Activated CD4-positive, alpha-beta memory T cell treated with anti-CD3 and anti-CD28 coated beads for 36 hours (primary cell): ENCODE measurements at regions not wholly inside any gene's neighbourhood (a gene's known extent, or its start where the extent isn't known, plus 50 kb on each side); places are given as distances from the start of the nearest gene placed in this dataset.

ENCODE experiments used
- CTCF ChIA-PET: fragments of 350-600 bp; sonication (Branson Sonifier 250); formaldehyde crosslinking; loops from one replicate; lab custom pipeline; 2021; ENCODE audit warnings: antibody characterized with exemption, inconsistent platforms; lab: Charles Lee
- POLR2A ChIA-PET: fragments of 350-600 bp; sonication (Branson Sonifier 250); formaldehyde crosslinking; loops from one replicate; lab custom pipeline; 2021; ENCODE audit warnings: antibody characterized with exemption; lab: Charles Lee
- DNase-seq: peaks from one replicate; pipeline ENCODE4 v3.0.0-alpha.2; 2020
- H3K27ac Mint-ChIP-seq: one replicate; pipeline ENCODE4 v1.8.0; 2021; ENCODE audit warnings: mixed read lengths
- H3K27me3 Mint-ChIP-seq: one replicate; pipeline ENCODE4 v1.8.0; 2021; ENCODE audit warnings: mixed read lengths
- H3K36me3 Mint-ChIP-seq: one replicate; pipeline ENCODE4 v1.8.0; 2021; ENCODE audit warnings: mixed read lengths
- H3K4me1 Mint-ChIP-seq: one replicate; pipeline ENCODE4 v1.8.0; 2021; ENCODE audit warnings: low read depth, mixed read lengths
- H3K4me3 Mint-ChIP-seq: one replicate; pipeline ENCODE4 v1.8.0; 2021; ENCODE audit warnings: mild to moderate bottlenecking, mixed read lengths
- H3K9me3 Mint-ChIP-seq: one replicate; pipeline ENCODE4 v1.8.0; 2021; ENCODE audit warnings: mixed read lengths
- intact Hi-C: fragments of 100-400 bp; cut with micrococcal nuclease; formaldehyde crosslinking; loops from one replicate; pipeline ENCODE4 v1.15.1; 2023

DNA sequence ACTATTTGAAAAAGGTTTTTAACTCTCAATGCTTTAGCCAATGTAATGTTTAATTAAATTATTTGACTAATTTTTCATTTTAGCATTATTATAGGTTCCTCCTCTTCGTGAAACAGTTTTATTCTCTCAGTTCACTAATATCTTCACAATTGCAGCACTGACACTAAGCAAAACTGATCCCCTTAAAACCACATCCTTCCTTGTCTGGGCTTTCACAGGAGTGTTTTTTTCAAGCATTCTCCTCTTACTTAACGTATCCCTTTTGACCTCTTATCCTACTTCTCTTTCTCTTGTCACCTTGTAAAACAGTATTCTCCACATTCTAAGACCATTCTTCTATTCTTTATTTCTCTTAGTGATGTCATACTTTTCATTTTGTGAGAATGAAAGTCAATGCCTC, 112.8 kb downstream of the DSC3 start:
- intact Hi-C loops = no loop called here
- Mint-ChIP-seq H3K27me3 (no peaks in the 10 kb centered on the region), H3K4me3 (no peak overlapping the region), H3K4me1 (no peaks in the 10 kb centered on the region), H3K9me3 (peaks cover 2% of the 10 kb centered on the region), H3K27ac (no peak overlapping the region), H3K36me3 (no peaks in the 10 kb centered on the region)
- ChIA-PET POLR2A (no interaction called here), CTCF (no interaction called here)
- no peak for DNase-seq

GRCh38 chr18:30929065-30929464, 113.5 kb downstream of the DSC3 start:
- Mint-ChIP-seq H3K36me3 (no peaks in the 10 kb centered on the region), H3K9me3 (peaks cover 7% of the 10 kb centered on the region), H3K27me3 (no peaks in the 10 kb centered on the region), H3K27ac (no peak overlapping the region), H3K4me3 (no peak overlapping the region), H3K4me1 (no peaks in the 10 kb centered on the region)
- intact Hi-C loops = no loop called here
- DNase-seq = no peak
- ChIA-PET POLR2A (no interaction called here), CTCF (no interaction called here)

DNA sequence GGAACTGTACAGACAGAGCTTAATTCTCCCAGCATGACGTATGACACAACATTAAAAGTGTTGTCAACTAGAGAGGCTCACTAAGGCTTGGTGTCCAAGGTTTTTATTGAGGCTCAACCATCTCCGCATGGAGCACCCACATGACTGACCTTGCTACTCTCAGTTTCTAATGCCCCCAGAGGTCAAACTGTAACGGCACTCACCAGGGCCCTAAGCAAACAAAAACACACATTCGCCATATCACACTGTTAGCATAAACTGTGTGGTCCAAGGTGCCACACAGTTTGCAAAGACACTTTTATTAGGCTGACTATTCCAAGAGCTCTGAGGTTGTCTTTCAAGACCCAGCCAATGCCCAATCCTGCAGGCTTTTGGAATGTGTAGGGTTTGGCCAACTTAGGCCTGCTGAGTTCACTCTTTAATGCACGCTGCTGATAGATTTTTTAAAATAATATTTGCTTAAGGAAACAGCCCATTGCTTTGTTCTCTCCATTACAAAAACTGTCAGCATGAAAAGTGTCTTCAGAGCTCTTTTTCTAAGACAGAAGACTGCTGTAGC, 114.9 kb downstream of the DSC3 start:
- Mint-ChIP-seq H3K27me3 (no peaks in the 10 kb centered on the region), H3K4me1 (no peaks in the 10 kb centered on the region), H3K36me3 (no peaks in the 10 kb centered on the region), H3K9me3 (peaks cover 8% of the 10 kb centered on the region), H3K27ac (no peak overlapping the region), H3K4me3 (no peak overlapping the region)
- ChIA-PET CTCF (no interaction called here), POLR2A (no interaction called here)
- intact Hi-C loops = no loop called here
- DNase-seq = no peak

DNA sequence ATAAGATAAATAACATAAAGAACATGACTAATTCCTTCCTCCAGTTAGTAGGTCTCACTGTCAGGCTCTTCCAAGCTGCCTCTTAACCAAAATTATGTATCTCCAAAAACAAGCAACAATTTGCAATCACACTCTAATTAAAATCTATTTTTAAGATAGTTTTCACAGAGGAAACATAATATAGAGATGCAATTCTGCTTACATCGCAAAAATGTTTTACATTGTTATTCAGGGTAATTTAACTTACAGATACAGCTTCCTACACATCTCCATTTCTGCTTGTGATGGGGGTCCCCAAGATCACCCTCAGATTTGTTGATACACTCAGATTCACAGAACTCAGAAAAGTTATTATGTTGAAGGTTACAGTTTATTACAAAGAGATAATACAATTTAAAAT, 115.5 kb downstream of the DSC3 start:
- H3K9me3 Mint-ChIP-seq = peaks cover 8% of the 10 kb centered on the region
- intact Hi-C loops = no loop called here
- no peaks in the 10 kb centered on the region for H3K27me3 Mint-ChIP-seq
- no peak overlapping the region for H3K4me3 Mint-ChIP-seq
- no peak overlapping the region for H3K27ac Mint-ChIP-seq
- ChIA-PET POLR2A (no interaction called here), CTCF (no interaction called here)
- DNase-seq = no peak
- no peaks in the 10 kb centered on the region for H3K36me3 Mint-ChIP-seq
- no peaks in the 10 kb centered on the region for H3K4me1 Mint-ChIP-seq

GRCh38 chr18:30925795-30926194, 116.7 kb downstream of the DSC3 start:
- H3K27ac Mint-ChIP-seq = no peak overlapping the region
- H3K27me3 Mint-ChIP-seq = no peaks in the 10 kb centered on the region
- no peak for DNase-seq
- ChIA-PET CTCF (no interaction called here), POLR2A (no interaction called here)
- no peaks in the 10 kb centered on the region for H3K36me3 Mint-ChIP-seq
- intact Hi-C loops = no loop called here
- no peak overlapping the region for H3K4me3 Mint-ChIP-seq
- H3K9me3 Mint-ChIP-seq = peaks cover 13% of the 10 kb centered on the region
- H3K4me1 Mint-ChIP-seq = no peaks in the 10 kb centered on the region

- Mint-ChIP-seq H3K36me3 (no peaks in the 10 kb centered on the region), H3K27ac (no peak overlapping the region), H3K9me3 (peaks cover 17% of the 10 kb centered on the region), H3K27me3 (no peaks in the 10 kb centered on the region), H3K4me1 (no peaks in the 10 kb centered on the region), H3K4me3 (no peak overlapping the region)
- CTCF ChIA-PET = no interaction called here
- intact Hi-C loops = no loop called here
- POLR2A ChIA-PET = no interaction called here
- DNase-seq = no peak
Measured at GRCh38 chr18:30920757-30921156, 121.8 kb downstream of the DSC3 start.

GRCh38 chr18:30920351-30920750, 122.2 kb downstream of the DSC3 start:
- POLR2A ChIA-PET = no interaction called here
- peaks cover 17% of the 10 kb centered on the region for H3K9me3 Mint-ChIP-seq
- no peaks in the 10 kb centered on the region for H3K36me3 Mint-ChIP-seq
- CTCF ChIA-PET = no interaction called here
- no peaks in the 10 kb centered on the region for H3K4me1 Mint-ChIP-seq
- no peaks in the 10 kb centered on the region for H3K27me3 Mint-ChIP-seq
- H3K4me3 Mint-ChIP-seq = no peak overlapping the region
- no peak overlapping the region for H3K27ac Mint-ChIP-seq
- intact Hi-C loops = no loop called here
- DNase-seq = no peak

DNA sequence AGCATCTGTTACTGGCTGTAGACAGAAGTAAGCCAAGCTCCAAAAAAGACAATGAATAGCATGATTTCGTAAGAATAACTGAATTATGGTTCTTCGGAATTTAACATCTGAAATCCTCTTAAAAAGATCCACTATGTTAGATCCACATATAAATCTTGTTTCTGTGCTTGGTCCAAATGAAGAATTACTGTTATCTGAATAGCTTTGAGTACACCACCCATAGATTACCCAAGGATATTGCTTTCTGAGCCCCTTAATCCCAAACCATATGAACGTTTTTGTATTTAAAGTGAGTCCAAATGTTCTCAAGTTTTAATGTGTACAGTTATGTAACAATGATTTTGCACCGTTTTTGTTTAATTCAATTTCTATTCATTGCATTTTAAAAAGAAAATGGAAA, 124.9 kb downstream of the DSC3 start:
- ChIA-PET CTCF (no interaction called here), POLR2A (no interaction called here)
- Mint-ChIP-seq H3K9me3 (peaks cover 15% of the 10 kb centered on the region), H3K27me3 (no peaks in the 10 kb centered on the region), H3K36me3 (no peaks in the 10 kb centered on the region), H3K4me1 (no peaks in the 10 kb centered on the region), H3K4me3 (no peak overlapping the region), H3K27ac (no peak overlapping the region)
- intact Hi-C loops = no loop called here
- no peak for DNase-seq

DNA sequence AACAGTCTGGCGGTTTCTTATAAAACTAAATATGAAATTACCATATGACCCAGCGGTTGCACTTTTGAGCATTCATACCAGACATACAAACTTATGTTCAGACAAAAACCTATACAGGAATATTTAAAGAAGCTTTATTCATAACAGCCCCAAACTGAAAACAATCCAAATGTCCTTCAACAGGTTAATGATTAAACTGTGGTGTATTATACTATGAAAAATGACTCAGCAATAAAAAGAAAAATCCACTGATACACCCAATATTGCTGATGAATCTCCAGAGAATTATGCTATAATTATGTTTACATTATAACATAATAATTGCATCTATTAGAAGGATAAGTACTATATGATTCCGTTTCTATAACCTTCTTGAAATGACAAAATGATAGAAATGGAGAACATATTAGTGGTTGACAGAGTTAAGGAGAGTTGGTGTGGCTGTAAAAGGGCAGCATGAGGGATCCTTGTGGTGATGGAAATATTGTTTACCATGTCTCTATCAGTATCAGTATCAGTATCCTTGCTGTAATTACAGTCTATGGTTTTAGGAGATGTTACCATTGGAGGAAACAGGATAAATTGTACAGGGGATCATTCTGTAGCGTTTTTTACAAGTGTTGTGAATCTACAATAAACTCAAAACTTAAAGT, 127.1 kb downstream of the DSC3 start:
- Mint-ChIP-seq H3K27ac (no peak overlapping the region), H3K27me3 (no peaks in the 10 kb centered on the region), H3K4me3 (no peak overlapping the region), H3K9me3 (peaks cover 10% of the 10 kb centered on the region), H3K36me3 (no peaks in the 10 kb centered on the region), H3K4me1 (no peaks in the 10 kb centered on the region)
- intact Hi-C loops = no loop called here
- ChIA-PET CTCF (no interaction called here), POLR2A (no interaction called here)
- no peak for DNase-seq

DNA sequence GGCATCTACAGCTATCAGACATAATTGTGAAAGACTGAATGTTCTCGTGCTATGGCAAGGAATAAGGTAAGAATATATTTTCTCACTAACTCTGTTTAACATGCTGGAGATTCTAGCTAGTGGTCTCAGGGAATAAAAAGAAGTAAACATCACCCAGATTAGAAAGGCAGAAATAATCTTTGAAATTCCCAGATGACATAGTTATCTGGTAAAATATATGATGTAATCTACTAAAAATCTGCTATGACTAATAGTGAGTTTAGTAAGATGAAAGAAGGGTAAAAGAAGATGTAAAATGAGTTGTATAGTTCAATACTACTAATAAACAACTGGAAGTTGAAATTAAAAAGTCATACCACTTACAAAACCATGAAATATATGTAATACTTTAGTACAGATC, 134.2 kb downstream of the DSC3 start:
- Mint-ChIP-seq H3K9me3 (peaks cover 15% of the 10 kb centered on the region), H3K27ac (no peak overlapping the region), H3K36me3 (no peaks in the 10 kb centered on the region), H3K27me3 (no peaks in the 10 kb centered on the region), H3K4me1 (no peaks in the 10 kb centered on the region), H3K4me3 (no peak overlapping the region)
- ChIA-PET CTCF (no interaction called here), POLR2A (no interaction called here)
- DNase-seq = no peak
- intact Hi-C loops = no loop called here

- intact Hi-C loops = no loop called here
- H3K27me3 Mint-ChIP-seq = no peaks in the 10 kb centered on the region
- ChIA-PET POLR2A (no interaction called here), CTCF (no interaction called here)
- H3K9me3 Mint-ChIP-seq = peaks cover 11% of the 10 kb centered on the region
- no peaks in the 10 kb centered on the region for H3K4me1 Mint-ChIP-seq
- H3K36me3 Mint-ChIP-seq = no peaks in the 10 kb centered on the region
- DNase-seq = no peak
- no peak overlapping the region for H3K4me3 Mint-ChIP-seq
- H3K27ac Mint-ChIP-seq = no peak overlapping the region
Measured at GRCh38 chr18:30903566-30903965, 139.0 kb downstream of the DSC3 start.

GRCh38 chr18:30889519-30890301, 152.8 kb downstream of the DSC3 start:
- POLR2A ChIA-PET = no interaction called here
- Mint-ChIP-seq H3K4me3 (no peak overlapping the region), H3K36me3 (no peaks in the 10 kb centered on the region), H3K4me1 (no peaks in the 10 kb centered on the region), H3K27ac (no peak overlapping the region), H3K27me3 (no peaks in the 10 kb centered on the region), H3K9me3 (peaks cover 8% of the 10 kb centered on the region)
- intact Hi-C loops = no loop called here
- CTCF ChIA-PET = no interaction called here
- no peak for DNase-seq

- no peak overlapping the region for H3K4me3 Mint-ChIP-seq
- H3K9me3 Mint-ChIP-seq = peaks cover 8% of the 10 kb centered on the region
- H3K27me3 Mint-ChIP-seq = no peaks in the 10 kb centered on the region
- no peak for DNase-seq
- CTCF ChIA-PET = no interaction called here
- H3K4me1 Mint-ChIP-seq = no peaks in the 10 kb centered on the region
- H3K27ac Mint-ChIP-seq = no peak overlapping the region
- intact Hi-C loops = no loop called here
- POLR2A ChIA-PET = no interaction called here
- H3K36me3 Mint-ChIP-seq = no peaks in the 10 kb centered on the region
Measured at GRCh38 chr18:30888344-30888743, 154.2 kb downstream of the DSC3 start.
